ENCODE measurements at regions not wholly inside any gene's neighbourhood (a gene's known extent, or its start where the extent isn't known, plus 50 kb on each side); places are given as distances from the start of the nearest gene placed in this dataset.

- TF ChIP-seq, protein P1, sequence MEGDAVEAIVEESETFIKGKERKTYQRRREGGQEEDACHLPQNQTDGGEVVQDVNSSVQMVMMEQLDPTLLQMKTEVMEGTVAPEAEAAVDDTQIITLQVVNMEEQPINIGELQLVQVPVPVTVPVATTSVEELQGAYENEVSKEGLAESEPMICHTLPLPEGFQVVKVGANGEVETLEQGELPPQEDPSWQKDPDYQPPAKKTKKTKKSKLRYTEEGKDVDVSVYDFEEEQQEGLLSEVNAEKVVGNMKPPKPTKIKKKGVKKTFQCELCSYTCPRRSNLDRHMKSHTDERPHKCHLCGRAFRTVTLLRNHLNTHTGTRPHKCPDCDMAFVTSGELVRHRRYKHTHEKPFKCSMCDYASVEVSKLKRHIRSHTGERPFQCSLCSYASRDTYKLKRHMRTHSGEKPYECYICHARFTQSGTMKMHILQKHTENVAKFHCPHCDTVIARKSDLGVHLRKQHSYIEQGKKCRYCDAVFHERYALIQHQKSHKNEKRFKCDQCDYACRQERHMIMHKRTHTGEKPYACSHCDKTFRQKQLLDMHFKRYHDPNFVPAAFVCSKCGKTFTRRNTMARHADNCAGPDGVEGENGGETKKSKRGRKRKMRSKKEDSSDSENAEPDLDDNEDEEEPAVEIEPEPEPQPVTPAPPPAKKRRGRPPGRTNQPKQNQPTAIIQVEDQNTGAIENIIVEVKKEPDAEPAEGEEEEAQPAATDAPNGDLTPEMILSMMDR (IDR thresholded peaks at IDR 0.05) = no peak
Measured at GRCh38 chr2:391696-392095, 103.8 kb upstream of the ALKAL2 start.

DNA sequence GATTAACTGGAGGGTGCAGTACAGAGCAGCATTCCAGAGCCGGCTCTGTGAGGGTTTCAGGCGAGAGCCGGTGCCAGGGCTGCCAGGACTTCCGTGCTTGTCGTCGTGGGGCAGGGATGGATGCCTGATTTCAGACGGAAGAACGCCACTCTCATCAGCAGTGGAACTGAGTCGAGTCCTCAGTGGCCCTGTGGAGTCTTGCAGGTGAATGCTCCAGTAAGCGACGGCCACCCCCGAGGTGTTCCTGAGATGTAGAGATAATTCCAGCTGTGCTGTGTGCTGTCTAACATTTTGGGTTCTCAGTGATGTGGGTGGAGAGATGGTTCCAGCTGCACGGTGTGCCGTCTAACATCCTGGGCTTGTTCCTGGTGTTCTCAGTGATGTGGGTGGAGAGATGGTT lies 103.1 kb upstream of the ALKAL2 start:
- TF ChIP-seq, protein P1 (IDR thresholded peaks at IDR 0.05) = no peak

GRCh38 chr2:387980-388421 lies 100.1 kb upstream of the ALKAL2 start:
- TF ChIP-seq, protein P1 (IDR thresholded peaks at IDR 0.05) = no peak

DNA sequence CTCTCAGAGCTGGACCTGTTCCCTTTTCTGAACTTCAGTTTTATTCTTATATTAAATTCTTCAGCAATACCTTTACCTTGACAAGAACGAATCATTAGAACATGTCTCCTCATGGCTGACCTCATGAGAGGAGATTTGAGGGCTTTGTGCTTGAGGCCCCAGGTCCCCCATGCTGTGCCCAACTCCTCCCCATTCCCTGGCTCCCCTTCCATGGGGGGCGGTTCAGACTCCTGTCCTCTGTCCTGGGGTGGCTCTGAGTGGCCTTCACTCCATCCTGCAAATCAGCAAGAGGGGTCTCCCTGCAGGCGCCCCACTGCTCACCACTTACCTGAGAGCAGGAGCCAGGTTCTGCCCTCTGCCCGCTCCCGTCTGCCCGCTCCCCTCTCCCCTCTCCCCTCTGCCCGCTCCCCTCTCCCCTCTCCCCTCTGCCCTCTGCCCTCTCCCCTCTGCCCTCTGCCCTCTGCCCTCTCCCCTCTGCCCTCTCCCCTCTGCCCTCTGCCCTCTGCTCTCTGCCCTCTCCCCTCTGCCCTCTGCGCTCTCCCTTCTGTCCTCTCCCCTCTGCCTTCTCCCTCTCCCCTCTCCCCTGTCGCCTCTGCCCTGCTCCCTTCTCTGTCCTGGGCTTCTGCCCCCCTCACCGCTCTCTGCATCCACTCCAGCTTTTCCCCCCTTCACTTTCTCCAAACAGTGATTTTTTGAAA lies 98.7 kb upstream of the ALKAL2 start:
- TF ChIP-seq, protein P1 (IDR thresholded peaks at IDR 0.05) = no peak

GRCh38 chr2:385785-386184 lies 97.9 kb upstream of the ALKAL2 start:
- TF ChIP-seq, protein P1 (IDR thresholded peaks at IDR 0.05) = no peak

- TF ChIP-seq, protein P1 (IDR thresholded peaks at IDR 0.05) = no peak
Measured at GRCh38 chr2:385061-385460, 97.2 kb upstream of the ALKAL2 start.

DNA sequence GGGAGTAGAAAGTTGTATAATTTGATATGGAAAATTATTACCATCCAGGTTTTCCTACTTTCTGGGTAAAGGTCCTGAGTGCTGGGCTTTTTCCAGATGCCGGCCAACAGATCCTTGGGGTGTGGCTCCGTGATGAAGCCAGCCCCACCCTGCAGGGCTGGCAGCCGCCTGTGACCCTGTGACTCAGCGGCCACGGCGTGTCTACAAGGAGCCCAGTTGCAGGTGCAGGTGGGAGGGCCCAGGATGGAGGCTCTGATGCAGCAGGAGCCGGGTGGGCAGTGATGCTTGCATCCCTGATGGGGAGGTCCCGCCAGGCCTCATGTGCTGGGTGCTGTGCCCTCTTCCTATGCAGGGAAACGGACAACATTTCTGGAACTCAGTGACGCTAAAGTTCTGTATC lies 96.0 kb upstream of the ALKAL2 start:
- TF ChIP-seq, protein P1 (IDR thresholded peaks at IDR 0.05) = no peak

- TF ChIP-seq, protein P1 (IDR thresholded peaks at IDR 0.05) = no peak
Measured at GRCh38 chr2:383178-383577, 95.3 kb upstream of the ALKAL2 start.

Data from LNCAP (cell line).